GM12892 (cell line): ENCODE measurements at regions not wholly inside any gene's neighbourhood (a gene's known extent, or its start where the extent isn't known, plus 50 kb on each side); places are given as distances from the start of the nearest gene placed in this dataset.

ENCODE experiments used
- POLR2A ChIP-seq: IDR thresholded peaks from 2 replicates; pipeline ENCODE4 v1.6.1; 2011; ENCODE audit warnings: low read depth, low read length, control low read depth
- TAF1 ChIP-seq: IDR thresholded peaks from 2 replicates; pipeline ENCODE4 v1.6.1; 2011; ENCODE audit warnings: low read depth, mild to moderate bottlenecking, control low read depth, low read length, borderline replicate concordance

DNA sequence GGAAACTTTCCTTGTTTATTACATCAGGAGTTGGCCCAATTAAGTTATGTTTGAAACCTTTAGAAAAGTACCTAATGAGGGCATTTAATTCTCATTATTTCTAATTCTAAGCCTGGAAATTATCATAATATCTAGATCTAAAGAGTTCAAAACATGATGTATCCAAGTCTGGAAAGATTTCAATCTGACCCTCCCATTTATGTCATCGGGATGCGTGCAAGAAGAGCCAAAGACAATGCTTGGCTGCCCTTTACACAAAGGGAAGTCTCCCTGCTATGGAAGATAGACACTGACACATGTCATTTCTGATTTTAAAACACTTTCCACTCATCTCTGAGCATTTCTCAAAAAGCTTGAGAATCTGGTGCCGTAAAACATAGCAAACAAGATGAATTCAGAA is 222.4 kb downstream of the ANTXR2 start:
- TF ChIP-seq POLR2A, result no peak
- no peak for TF ChIP-seq TAF1
